Hematopoietic multipotent progenitor cell treated with erythropoietin and hydrocortisone succinate and interleukin-3 and kit ligand, for 8 days (in vitro differentiated cells): ENCODE measurements at regions not wholly inside any gene's neighbourhood (a gene's known extent, or its start where the extent isn't known, plus 50 kb on each side); places are given as distances from the start of the nearest gene placed in this dataset.
"Not testable (repeated sequence)": the region's sequence is repeated elsewhere in the genome, so short reads cannot be mapped to it uniquely, and the experiment has no call there.

Source experiments
- DNase-seq: peaks from one replicate; pipeline ENCODE4 v3.0.0-alpha.2; 2015

DNA sequence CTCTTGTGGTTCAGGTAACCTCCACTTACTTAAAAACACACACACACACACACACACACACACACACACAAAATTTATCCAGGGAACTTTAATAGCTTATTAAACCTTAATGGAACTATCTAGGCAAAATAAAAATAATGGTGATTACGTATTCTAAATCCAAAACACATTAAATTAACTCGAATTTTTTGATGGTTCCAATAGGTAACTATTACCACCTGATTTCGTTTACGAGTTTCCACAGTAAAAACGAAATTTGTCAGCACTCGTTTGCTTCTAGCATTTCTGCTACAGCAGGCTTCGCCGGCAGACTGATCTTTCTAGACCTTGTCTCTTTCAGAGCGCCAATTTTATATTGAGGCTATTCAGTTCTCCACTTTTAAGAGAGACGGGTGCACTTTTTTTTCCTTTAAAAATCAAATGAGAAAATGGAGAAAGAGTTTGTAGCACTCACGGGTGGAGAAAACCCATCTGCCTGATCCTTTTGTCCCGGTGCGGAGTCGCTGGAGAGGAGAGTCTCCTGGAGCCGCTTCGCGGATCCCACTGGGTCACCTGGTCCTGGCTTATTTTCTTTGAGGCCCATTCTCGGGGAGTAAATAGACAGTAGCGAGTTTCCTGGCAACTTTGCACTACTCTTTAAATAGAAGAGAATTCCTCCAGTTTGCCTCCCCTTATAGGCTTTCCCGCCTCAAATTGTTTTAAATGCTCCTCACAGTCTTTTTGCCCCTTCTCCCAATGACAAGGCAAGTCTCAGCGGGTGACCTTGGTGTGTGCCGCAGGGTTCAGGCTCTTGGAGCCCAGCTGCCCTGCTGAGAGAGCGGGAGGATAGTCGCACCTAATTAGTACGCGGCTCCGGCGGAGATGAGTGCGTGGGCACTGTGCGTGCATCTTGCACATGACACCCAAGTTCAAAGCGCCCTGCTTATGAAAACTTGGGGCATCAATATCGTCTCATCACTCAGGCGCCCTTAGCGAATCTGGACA is 117.0 kb downstream of the KCNRG start:
- DNase-seq: peak; percentile 7

DNA sequence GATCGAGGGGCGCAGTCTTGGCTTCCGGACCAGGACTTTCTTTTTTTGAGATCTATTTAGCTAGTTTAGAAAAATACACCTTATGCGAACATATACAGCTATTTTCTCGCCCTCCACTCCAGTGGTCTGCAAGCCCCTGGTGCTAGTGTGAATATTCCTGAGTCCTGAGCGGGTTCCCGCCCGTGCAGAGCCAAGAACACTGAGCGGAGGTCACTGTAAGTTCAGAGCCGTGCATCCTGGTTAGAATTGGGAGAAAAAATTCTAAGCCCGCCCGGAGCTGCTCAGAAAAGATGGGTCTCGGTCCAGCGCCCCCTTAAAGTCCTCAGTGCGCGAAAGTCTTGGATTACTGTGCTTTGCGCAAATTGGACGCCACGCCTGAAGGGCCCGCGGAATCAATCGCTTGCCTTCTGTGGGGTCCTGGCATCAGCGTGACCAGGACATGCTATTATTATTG is 117.7 kb downstream of the KCNRG start:
- no peak for DNase-seq

DNA sequence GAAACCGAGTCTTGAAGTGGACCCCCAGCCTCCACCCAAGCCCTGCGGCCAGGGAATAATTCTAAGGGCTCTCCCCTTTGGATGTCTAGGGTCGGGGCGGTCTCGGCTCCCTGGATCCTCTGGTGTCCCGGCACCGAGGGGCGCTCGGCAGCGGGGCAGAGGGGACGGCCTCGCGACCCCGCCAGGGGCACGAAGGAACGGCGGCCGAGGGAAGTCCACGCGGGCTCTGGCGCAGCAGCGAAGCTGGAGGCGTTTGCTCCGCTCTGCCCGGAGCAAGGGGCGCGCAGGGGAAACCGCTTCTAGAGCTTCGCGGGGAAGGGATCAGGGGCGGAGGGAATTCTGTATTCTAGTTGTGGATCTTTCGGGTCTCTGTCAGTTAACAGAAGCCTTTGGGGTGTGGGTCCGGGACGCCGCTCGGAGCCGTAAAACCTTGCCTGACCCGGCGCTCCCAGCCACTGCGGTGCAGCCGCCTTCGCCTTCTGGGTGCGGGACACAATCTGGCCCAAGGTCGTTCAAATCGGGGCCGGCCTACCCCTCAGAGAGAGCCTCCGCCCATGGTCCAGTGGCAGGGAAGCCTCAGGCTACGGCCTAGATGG is 118.2 kb downstream of the KCNRG start:
- DNase-seq: no peak

DNA sequence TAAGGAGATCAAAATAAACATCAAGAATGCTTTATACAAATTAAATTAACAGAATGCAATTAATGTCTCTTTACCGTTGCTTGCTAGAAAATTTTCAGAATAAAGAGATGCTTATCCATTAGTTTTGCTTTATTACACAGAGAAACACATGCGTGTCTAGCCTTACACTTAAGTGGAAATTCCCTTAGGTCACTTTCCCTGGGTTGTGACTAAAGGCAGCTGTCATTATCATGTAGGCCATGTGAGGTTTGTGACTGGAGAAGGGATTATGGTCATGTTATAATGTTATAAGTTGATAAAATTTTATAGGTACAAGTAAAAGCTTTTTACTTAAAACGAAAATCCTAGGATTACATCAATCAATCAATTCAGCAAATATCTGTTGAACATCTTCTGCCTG is 121.0 kb downstream of the KCNRG start:
- no peak for DNase-seq

DNA sequence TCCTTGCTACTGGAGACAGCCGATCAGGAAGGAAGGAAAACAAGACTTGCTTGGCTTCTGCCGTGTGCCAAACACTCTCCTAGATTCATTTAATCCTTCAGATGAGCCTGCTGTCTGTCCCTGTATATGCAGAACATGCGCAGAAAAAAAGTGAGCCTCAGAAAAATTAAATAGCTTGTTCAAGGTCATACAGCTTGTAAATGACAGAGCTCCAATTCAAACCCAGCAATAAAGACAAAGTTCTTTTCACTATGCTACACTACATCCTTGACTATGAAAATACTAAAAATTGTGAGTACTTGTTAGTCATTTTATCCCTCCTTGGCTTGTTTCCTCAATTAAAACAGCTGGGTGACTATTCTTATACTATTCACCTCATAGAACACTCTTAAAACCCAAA is 121.4 kb downstream of the KCNRG start:
- no peak for DNase-seq

DNA sequence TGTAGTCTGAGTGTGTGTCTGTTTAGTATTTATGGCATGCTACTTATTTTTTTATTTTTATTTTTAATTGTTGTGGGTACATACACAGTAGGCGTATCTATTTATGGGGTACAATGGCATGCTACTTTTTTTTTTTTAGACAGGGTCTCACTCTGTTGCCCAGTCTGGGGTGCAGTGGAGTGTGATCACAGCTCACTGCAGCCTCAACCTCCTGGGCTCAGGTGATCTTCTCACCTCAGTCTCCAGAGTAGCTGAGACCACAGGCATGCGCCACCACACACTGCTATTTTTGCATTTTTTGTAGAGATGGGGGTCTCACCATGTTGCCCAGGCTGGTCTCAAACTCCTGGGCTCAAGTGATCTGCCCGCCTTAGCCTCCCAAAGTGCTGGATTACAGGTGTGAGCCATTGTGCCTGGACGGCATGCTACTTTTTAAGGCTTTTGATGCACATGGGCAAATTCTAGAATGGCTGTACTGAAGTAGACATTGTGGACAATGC is 124.2 kb downstream of the KCNRG start:
- DNase-seq: not testable (repeated sequence)

DNA sequence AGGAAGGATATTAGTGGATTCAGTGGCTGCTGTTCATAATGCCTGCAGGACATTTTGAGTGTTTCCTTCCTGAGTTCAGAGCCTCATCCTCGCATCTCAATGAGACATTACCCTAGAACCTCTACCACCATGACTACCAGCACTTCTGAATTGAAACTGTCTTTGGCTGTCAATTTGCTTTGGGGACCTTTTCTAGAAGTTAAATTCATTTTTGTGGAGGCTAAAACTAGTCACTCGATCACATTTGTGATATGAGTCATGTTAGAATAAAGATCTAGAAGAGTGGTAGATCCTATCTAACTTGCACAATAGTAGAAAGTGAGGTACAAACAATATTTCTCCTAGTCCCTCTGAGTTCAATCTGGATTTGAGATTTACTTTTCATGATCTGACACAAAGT is 124.9 kb downstream of the KCNRG start:
- no peak for DNase-seq

DNA sequence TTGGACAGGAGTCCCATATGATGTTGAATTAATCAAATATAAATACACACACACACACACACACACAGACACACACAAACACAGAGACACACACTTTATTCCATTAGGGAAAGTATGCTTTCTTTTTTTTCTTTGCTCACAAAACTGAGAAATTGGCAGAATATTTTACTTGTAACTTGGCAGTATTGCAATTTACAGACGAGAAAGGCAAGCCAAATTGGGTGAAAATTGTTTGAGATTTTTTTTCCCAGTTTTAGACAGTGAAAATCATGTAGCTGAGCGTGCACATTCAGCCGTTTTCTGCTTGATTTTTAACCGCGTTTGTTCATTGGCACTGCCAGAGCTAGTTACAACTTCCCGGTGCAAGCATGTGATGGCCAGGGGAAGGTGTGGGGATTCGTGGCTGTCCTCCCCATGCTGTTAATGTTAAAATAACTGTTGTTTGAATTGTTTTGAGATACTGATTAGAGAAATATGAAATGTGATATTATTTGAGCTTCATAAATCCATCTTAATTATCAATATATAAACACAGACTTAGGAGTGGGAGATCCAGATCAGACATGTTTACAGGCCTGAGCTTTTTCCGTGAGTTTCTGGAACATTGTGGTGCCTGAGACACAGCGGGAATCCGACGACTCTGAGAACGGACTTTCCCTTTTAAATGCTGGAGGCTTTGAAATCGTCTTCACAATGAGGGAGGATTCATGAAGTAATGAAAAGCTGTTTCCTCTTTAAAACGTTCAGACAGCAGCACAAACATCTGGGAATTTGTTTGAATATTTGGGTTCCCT is 125.5 kb downstream of the KCNRG start:
- DNase-seq: no peak

DNA sequence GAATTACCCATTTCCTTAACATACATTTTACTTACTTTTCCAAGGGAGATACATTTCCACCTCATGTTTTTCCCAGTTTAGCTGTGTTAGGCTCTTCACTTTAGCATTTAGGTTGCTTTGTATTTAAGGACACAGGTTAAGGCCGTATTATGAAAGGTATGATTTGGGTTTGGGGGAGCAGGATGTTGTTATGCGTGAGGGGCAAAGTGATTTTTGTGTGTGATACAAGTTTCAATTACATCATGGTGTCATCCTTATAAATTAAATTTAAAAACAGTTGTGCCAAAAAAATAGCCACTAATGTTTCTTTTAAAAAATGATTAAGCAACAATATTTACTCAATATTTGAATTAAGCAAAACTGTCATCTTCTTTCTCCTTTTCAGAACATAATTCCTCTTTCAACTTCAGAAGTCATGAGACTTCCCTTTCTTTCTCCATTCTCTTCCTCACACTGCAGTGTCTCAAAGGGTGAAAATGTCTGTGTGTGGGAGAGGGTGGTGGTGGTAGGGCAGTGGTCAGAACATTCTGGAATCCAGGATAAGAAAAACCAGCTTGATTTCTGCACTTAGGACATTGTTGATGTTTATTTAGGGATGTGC is 126.2 kb downstream of the KCNRG start:
- no peak for DNase-seq

DNA sequence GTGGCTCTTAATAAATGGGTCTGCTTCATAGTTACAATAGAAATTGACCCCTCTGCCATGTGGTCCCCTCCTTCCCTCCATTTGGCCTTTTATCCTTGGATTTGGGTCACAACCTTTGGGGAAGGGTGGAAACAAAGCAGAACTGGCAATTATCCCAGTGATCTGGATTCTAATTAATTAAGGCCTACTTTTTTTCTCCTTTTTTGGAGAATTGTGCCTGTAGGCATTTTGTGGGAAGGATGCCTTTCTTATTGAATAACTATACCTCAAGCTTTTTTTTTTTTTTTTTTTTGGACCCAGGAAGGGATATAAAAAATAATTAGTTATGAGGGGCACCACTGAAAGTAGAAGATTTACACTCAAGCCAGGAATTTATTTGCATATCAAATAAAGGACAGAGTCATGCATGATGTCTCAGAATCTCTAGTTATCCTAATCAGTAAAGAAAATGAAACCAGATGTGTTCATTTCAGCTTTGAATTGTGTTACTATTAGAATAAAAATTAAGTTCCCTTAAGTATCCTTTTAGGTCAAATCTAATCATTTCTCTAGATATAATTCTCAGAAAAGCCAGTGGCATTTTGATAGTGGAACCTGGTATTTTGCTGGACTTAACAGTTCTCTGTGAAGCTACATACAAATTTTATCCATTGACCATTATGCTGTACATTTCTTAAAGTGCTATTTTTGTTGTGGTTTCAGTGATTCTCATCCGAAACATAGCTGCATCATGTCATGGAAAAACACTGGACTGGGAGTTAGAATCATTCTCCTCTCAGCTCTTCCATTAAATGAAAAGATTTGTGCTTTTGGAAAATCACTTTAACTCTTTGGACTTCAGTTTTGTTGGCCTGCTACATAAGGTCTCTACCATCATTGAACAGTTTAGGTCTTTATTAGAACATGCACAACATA is 129.3 kb downstream of the KCNRG start:
- no peak for DNase-seq

DNA sequence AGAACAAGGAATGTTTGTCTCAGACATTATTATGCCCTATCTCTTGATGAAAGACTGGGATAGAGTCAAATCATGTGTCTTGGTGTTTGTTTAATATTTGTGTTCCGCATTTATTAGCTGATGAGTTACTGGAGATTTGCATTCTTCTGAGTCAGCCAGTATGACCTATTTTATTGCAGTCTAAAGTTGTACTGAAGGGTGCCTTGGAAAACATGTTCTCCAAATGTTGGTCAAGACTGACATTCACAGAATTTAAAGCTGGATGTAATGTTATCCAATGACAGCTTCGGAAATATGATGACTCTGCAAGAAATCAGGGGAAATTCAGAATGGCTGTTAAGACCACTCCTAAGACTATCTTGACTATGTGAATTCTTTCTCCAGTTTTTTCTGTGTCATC is 134.0 kb downstream of the KCNRG start:
- DNase-seq: no peak

DNA sequence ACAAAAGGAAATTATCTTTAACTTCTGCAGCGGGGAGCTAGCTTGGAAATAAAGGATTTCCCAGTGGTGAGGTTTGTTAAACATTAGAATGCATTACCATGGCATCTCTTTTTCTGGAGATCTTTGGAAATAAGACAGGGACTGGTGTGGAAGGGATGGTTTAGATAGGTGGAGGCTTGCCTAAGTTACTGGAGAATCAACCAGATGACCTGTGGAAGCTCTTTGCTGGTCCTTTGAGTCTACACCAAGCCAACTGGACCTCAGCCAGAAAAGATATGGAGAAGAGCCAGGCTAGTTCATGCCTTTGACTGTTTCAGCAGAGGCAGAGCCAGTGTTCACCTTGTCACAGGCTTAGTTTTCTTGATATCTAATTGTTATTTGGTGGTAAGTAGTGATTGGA is 134.7 kb downstream of the KCNRG start:
- peak; percentile 45 for DNase-seq

DNA sequence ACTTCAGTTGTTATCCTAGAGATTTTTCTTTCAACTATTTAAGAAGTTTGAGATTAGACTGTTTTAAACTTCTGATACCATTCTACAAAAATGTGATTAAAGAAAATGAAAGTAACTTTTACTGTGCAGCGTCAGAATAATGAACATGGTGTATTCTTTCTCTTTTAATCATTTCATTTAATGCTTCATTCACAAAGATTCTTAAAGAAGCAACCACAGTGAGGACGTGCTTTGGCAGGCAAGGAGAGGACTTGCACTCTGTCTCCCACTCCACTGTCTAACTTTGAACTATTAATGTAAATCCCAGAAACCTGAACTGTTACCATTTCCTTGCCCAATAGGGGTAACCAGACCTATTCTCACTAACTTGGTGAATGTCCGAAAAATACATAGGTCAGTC is 137.0 kb downstream of the KCNRG start:
- DNase-seq: no peak

DNA sequence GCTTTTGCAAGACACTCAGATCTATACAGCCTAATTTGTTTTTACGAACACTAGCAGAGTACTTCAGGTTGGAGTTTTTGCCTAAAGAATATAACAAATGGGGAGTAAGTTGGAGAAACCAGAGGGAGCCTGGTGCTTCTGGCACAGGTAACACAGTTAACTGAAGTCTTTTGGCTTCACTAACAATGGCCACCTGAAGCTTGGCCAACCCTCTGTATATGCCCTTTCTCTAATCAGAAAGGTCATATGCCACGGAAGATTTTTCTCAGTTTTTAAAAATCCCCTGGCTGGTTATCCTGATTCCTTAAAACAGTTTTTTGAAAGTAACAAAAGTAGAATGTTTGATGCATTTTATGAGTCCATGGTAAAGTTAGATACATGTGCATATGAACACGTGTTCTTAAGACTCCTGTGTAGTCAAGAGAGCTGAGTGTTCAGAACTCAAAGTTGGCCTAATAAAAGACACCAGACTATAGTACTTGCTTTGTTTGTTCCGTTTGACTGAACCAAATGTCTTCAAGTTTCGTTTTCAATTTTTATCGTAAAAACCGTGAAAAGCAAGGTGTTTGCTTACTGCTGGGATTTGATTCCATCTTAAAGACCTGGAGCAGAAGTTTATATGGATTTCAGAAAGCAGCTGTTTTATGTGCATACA is 137.5 kb downstream of the KCNRG start:
- no peak for DNase-seq

DNA sequence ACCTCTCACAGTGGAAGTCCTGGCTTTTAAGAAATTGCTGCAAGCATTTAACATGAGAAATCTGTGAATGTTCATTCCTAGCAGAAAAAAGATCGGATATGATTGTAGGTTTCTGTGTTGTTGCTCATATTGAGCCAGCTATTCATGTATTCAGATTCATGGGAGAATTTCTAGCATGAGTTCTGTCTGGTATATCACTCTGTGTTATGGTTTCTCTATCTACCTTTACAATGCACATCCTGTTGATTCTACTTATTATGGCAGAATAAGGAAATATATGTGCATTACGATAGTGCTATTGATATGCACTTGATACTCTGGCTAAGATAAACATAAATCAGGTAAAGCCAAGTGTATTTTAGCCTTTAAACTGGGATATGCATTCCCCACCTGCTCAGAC is 138.2 kb downstream of the KCNRG start:
- no peak for DNase-seq

DNA sequence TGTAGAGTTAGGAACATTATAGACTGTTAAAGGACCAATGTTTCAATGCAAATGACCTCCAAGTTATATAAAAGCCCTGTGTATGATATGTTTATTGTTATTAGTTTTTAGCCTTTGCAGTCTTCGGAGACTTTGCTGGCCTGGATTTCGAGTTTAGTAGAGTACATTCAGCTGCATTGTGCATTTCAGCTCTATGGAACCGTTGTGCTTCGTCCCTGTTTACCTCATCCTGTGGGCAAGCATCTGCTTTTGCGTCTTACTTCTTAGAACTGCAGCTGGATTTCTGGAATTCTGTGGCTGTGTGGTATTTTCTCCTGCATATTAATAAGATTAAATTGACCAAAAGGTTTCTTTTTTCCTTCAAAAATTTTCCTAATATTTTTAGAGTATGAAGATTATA is 138.6 kb downstream of the KCNRG start:
- no peak for DNase-seq

DNA sequence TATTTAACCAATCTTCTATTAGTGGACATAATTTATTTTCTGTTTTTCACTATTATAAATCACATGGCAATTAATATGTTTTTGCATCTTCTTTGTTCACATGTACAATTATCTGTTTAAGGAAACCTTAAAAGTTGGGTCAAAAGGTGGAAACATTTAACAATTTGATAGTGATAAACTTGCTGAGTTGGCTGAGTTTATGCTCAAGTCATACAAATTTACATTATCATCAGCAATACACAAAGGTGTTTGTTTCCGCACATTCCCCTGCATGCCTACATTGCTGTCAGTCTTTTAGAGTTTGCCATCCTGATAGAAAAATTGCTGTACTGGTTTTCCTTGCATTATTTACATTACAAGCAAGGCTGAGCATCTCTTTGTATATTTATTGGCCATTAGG is 139.5 kb downstream of the KCNRG start:
- no peak for DNase-seq

DNA sequence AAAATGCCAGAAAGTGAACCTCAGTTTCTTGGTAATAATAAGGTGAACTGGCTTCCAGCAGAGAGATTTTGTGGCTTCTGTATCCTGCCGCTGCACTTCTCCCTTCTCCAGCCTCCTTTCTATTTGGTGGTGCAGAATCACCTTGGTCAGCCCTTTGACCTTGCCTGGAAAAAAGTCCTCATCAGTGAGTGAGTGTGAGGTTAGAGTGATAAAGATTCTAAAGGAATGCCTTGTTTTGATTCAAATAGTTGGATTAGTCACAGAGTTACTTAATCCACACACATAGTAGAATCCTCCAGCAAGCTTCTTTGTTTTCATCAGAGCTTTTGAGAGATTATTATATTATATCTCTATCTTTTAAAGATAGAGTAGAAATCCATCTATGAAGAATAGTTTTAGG is 140.9 kb downstream of the KCNRG start:
- DNase-seq: no peak

DNA sequence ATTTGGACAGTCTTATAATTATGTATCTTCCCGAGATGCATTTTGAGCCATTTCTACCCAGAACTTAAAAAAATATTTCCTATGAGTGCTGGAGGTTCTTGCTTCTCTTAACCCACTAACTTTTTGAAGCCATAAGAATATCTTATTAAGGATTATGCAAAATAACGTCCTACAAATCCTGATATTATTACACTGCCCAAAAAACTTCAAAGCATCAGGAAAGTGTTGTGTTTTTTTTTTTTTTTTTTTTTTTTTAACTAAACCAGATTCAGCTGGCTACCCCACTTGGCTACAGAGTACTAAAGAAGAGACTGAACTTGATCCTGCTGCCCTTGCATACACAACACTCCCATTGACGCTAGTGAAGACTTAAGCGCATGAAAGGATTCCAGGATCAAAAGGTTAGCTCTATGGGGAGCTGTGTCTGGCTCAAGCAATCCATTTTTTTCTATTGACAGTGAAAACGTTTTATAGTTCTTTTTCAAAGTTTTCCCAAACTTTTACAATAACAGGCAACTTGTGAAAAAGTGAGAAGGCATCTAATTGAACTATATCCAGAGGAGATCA is 141.4 kb downstream of the KCNRG start:
- no peak for DNase-seq

DNA sequence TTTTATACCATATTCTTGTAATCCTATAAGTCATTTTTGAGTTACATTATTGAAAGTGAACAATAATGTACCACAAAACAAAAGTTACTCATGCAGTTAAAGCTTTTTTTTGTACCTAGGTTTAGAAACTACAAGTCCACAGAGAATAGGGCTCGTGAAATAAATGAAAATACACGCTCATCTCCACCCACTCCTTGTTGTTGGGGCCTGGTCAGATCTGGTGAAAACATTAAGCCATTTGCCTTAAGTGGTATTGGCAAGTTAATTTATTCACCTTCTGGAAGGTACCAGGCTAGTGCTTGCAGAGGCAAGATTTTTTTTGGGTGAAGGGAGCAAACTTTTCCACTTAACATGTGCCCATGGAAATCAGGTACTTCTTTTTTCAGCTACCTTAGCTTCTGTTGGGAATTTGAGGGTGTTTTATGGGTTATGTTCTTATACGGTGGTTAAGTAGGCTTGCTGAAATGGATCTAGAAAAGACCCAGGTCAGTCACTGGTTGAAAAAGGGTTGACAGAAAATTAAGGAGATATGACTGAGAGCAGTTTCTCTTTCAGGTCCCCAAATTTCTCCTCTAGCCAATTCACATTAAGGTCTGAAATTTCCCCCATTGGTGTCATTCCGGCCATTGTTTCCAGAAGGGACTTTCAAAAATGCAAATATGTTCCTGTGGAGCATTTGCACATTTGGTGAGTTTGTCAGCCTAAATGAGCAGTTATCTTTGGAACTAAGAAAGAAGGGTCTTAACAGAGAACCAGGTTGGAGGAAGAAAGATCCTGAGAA is 143.3 kb downstream of the KCNRG start:
- no peak for DNase-seq
